Stomach (tissue), 4 donors: ENCODE measurements at regions not wholly inside any gene's neighbourhood (a gene's known extent, or its start where the extent isn't known, plus 50 kb on each side); places are given as distances from the start of the nearest gene placed in this dataset.
"Not testable (repeated sequence)": the region's sequence is repeated elsewhere in the genome, so short reads cannot be mapped to it uniquely, and the experiment has no call there.

Experiments used
- POLR2AphosphoS5 ChIP-seq, 3 donors: sonication (generic); formaldehyde crosslinking; IDR thresholded peaks; one replicate each; pipeline ENCODE4 v1.6.1; 2016; ENCODE audit warnings: antibody characterized with exemption in 3 of 3
- TF ChIP-seq, protein P1 (sequence below), 7 experiments: fragments of 450-650 bp in 4 of 7; fragments of 200-600 bp in 3 of 7; sonication (generic) in 3 of 7; IDR thresholded peaks; one replicate each; pipeline ENCODE4 v1.5.1; 2016 to 2019; ENCODE audit warnings: antibody characterized with exemption in 7 of 7, control low read depth in 2 of 7, mild to moderate bottlenecking in 1 of 7

DNA sequence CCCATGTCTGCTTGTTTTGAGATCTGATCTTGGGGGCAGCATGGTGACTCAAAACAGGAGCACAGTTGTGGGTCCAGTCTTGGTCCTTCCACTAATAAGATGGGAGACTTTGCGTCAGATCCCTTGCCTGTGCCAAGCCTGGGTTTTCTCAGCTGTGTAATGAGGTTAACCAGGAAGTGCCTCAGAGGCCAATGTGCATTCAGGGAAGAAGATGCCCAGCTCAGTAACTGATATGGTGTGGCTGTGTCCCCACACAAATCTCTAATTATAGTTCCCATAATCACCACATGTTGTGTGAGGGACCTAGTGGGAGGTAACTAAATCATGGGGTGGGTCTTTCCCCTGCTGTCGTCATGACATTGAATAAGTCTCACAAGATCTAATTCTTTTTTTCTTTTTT, 107.1 kb upstream of the ALDH3B2 start:
- TF ChIP-seq, protein P1, sequence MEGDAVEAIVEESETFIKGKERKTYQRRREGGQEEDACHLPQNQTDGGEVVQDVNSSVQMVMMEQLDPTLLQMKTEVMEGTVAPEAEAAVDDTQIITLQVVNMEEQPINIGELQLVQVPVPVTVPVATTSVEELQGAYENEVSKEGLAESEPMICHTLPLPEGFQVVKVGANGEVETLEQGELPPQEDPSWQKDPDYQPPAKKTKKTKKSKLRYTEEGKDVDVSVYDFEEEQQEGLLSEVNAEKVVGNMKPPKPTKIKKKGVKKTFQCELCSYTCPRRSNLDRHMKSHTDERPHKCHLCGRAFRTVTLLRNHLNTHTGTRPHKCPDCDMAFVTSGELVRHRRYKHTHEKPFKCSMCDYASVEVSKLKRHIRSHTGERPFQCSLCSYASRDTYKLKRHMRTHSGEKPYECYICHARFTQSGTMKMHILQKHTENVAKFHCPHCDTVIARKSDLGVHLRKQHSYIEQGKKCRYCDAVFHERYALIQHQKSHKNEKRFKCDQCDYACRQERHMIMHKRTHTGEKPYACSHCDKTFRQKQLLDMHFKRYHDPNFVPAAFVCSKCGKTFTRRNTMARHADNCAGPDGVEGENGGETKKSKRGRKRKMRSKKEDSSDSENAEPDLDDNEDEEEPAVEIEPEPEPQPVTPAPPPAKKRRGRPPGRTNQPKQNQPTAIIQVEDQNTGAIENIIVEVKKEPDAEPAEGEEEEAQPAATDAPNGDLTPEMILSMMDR (IDR thresholded peaks at IDR 0.05), result not testable (repeated sequence)
- not testable (repeated sequence) for TF ChIP-seq POLR2AphosphoS5 (IDR thresholded peaks at IDR 0.05)
